ENCODE measurements at regions not wholly inside any gene's neighbourhood (a gene's known extent, or its start where the extent isn't known, plus 50 kb on each side); places are given as distances from the start of the nearest gene placed in this dataset.

DNA sequence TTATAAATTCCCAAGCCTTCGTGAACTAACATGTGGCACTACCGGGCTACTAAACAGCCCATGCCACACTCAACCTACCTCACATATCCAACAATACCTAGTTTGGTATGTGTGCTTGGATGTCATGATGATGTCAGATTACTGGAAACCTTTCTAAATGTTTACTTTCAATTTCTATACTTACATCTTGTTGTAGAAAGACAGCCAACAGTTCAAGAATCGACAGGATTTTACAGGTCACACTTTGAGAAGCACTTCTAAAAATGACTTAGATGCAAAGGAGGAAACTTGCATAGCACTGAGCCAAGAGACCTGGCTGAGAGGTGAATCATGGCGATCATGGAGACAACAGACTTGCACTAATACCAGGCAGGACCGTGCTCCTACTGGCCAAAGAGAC is 209.9 kb downstream of the COL4A1 start:
- no peak overlapping the region for H3K27ac ChIP-seq (ENCODE audit: low read depth, low read length, severe bottlenecking)
- H3K4me1 ChIP-seq (ENCODE audit: control insufficient read depth, insufficient read depth, low read length, poor library complexity, severe bottlenecking), result peaks cover 9% of the 10 kb centered on the region
- whole genome bisulfite sequencing, 2 experiments (ENCODE audit: insufficient coverage in 2 of 2), result 92 to 93% methylated on average over 3 of the region's 5 CpGs
- H3K4me3 ChIP-seq (ENCODE audit: extremely low read depth, insufficient read depth, low read length, poor library complexity, severe bottlenecking), result no peak overlapping the region
- peaks cover 9% of the 10 kb centered on the region for H3K9me3 ChIP-seq (ENCODE audit: control insufficient read depth, low read length)
- no peaks in the 10 kb centered on the region for H3K36me3 ChIP-seq (ENCODE audit: control insufficient read depth, insufficient read depth, low read length)

DNA sequence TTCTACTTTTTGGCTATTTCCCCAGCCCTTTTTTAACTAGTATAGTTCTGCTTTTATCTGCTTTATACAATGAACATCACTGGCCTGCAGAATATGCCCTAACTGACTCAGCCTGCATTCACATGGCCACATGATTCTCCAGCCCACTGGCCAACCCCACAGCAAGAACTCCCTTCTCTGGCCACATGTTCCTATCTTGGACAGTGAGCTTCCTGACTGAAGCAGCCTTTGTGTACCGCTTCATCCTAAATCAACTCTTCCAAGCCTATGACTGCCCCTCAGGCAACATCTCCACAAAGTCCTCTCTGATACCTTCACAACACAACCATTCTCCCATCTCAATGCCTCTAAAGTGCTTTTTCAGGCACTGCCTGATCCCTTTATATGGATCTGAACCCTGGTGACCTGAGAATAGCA is 214.1 kb downstream of the COL4A1 start:
- 86 to 100% methylated on average over 1 of the region's 1 CpG for WGBS, 2 experiments (ENCODE audit: insufficient coverage in 2 of 2)
- H3K9me3 ChIP-seq (ENCODE audit: control insufficient read depth, low read length), result no peaks in the 10 kb centered on the region
- peaks cover 9% of the 10 kb centered on the region for H3K4me1 ChIP-seq (ENCODE audit: control insufficient read depth, insufficient read depth, low read length, poor library complexity, severe bottlenecking)
- H3K4me3 ChIP-seq (ENCODE audit: extremely low read depth, insufficient read depth, low read length, poor library complexity, severe bottlenecking), result no peak overlapping the region
- no peak overlapping the region for H3K27ac ChIP-seq (ENCODE audit: low read depth, low read length, severe bottlenecking)
- H3K36me3 ChIP-seq (ENCODE audit: control insufficient read depth, insufficient read depth, low read length), result no peaks in the 10 kb centered on the region

DNA sequence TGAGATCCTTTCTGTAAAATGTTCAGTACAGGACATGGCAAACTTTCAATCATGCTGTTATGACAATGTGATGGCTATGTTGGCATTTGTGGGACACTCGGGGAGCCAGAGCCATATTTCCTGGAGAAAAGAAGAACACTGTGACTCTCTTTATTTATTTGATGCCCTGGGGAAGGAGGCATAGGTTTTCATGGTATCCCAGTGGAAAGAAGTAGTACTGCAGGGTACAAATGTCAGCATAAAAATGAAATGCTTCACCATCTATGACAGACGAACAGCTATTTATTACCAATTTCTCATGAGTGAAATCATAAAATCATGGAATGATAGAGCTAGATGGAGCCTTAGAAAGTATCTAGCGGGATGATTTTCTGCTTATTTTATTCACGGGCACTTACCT is 217.1 kb downstream of the COL4A1 start:
- Histone ChIP-seq H3K36me3 (ENCODE audit: control insufficient read depth, insufficient read depth, low read length) (no peaks in the 10 kb centered on the region), H3K27ac (ENCODE audit: low read depth, low read length, severe bottlenecking) (no peak overlapping the region), H3K9me3 (ENCODE audit: control insufficient read depth, low read length) (peaks cover 7% of the 10 kb centered on the region), H3K4me3 (ENCODE audit: extremely low read depth, insufficient read depth, low read length, poor library complexity, severe bottlenecking) (no peak overlapping the region), H3K4me1 (ENCODE audit: control insufficient read depth, insufficient read depth, low read length, poor library complexity, severe bottlenecking) (peaks cover 8% of the 10 kb centered on the region)
- 71% methylated on average over 1 of the region's 4 CpGs; no CpG with 5 or more reads in 1 of the 2 experiments for WGBS, 2 experiments (ENCODE audit: insufficient coverage in 2 of 2)

DNA sequence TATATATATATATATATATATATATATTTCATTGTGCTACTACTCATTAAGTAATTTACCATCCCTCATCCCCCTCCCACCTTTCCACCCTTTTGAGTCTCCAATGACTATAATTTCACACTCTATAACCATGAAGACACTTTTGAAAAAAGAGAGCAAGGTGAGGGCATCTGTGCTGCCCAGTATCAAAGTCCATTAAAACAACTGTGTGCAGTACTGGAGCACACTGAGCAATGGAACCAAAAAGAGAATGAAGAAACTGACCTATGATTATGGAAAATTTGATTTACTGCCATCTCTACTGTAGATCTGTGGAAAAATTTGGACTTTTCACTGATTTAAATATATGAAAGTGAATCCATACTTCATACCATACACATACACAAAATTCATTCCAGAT is 217.9 kb downstream of the COL4A1 start:
- Histone ChIP-seq H3K27ac (ENCODE audit: low read depth, low read length, severe bottlenecking) (no peak overlapping the region), H3K4me3 (ENCODE audit: extremely low read depth, insufficient read depth, low read length, poor library complexity, severe bottlenecking) (no peak overlapping the region), H3K4me1 (ENCODE audit: control insufficient read depth, insufficient read depth, low read length, poor library complexity, severe bottlenecking) (peaks cover under 1% of the 10 kb centered on the region), H3K9me3 (ENCODE audit: control insufficient read depth, low read length) (peaks cover 7% of the 10 kb centered on the region), H3K36me3 (ENCODE audit: control insufficient read depth, insufficient read depth, low read length) (no peaks in the 10 kb centered on the region)

DNA sequence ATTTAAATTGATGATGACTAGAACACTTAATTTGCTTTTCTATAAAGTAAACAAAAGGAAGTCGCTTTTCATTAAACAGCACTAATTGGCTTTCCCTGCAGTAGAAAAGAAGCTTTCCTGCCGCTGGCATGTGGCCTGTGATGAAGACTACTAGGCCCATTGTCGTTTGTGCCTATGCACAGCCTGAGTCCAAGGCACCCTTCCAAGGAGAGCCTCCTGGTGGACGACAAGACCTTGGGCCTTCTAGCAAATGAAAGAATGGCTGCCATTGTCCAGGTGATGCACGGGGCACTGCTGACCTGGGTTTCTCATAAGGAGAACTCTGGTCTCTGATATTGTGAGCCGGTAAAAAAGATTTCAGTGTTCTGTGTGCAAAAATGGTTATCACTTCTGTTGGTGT is 233.0 kb downstream of the COL4A1 start:
- Histone ChIP-seq H3K27ac (ENCODE audit: low read depth, low read length, severe bottlenecking) (no peak overlapping the region), H3K9me3 (ENCODE audit: control insufficient read depth, low read length) (no peaks in the 10 kb centered on the region), H3K4me1 (ENCODE audit: control insufficient read depth, insufficient read depth, low read length, poor library complexity, severe bottlenecking) (peaks cover 5% of the 10 kb centered on the region), H3K4me3 (ENCODE audit: extremely low read depth, insufficient read depth, low read length, poor library complexity, severe bottlenecking) (no peak overlapping the region), H3K36me3 (ENCODE audit: control insufficient read depth, insufficient read depth, low read length) (no peaks in the 10 kb centered on the region)
- 76 to 80% methylated on average over 4 to 5 of the region's 6 CpGs for WGBS, 2 experiments (ENCODE audit: insufficient coverage in 2 of 2)

DNA sequence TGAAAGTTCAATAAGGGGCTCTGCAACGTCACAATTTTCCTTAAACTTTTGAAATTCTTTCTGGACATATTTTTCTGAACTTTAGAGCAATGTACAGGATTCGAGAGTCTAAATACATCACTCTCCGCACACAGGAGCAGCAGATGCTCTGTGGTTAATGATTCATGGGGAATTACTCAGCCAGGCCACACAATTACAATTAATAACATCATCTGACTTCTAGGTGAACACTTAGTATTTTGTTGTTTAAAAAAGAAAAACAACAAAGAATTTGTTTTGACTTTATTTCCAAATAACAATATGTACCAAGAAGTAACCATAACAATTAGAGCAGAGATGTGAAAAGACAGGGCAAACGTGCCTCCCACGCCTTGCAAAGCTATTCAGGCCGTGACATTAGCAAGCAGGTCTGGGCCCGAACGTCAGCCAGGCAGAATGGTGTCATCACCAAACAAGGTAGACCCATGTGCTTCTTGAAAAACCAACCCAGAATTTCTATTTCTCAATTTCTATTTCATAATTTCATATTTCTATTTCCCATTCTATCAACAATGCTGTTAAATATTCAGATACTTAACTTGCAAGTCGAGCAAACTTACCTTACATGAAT is 236.3 kb downstream of the COL4A1 start:
- 70 to 91% methylated on average over 6 to 7 of the region's 9 CpGs for WGBS, 2 experiments (ENCODE audit: insufficient coverage in 2 of 2)
- Histone ChIP-seq H3K4me3 (ENCODE audit: extremely low read depth, insufficient read depth, low read length, poor library complexity, severe bottlenecking) (no peak overlapping the region), H3K36me3 (ENCODE audit: control insufficient read depth, insufficient read depth, low read length) (no peaks in the 10 kb centered on the region), H3K9me3 (ENCODE audit: control insufficient read depth, low read length) (no peaks in the 10 kb centered on the region), H3K27ac (ENCODE audit: low read depth, low read length, severe bottlenecking) (no peak overlapping the region), H3K4me1 (ENCODE audit: control insufficient read depth, insufficient read depth, low read length, poor library complexity, severe bottlenecking) (peaks cover 5% of the 10 kb centered on the region)

DNA sequence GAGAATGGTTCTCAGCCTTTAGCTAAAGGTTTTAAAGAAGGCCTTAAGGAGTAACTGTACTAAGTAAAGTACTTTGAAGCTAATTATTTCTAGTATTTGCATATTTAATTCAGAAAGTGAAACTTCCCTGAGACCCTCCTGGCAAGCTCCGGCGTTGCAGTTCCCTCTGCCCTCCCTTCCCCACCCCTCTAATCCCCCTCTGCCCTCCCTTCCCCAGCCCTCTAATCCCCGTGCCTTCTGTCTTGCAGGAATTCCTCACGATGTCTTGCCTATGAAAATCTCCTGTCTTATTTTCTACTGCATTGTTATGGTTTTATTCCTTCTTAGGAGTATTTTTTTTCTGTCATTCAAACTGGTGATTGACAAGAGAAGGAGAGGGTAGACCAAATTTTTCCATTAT is 236.9 kb downstream of the COL4A1 start:
- H3K4me3 ChIP-seq (ENCODE audit: extremely low read depth, insufficient read depth, low read length, poor library complexity, severe bottlenecking), result no peak overlapping the region
- 20% methylated on average over 1 of the region's 4 CpGs; no CpG with 5 or more reads in 1 of the 2 experiments for WGBS, 2 experiments (ENCODE audit: insufficient coverage in 2 of 2)
- no peaks in the 10 kb centered on the region for H3K9me3 ChIP-seq (ENCODE audit: control insufficient read depth, low read length)
- no peak overlapping the region for H3K27ac ChIP-seq (ENCODE audit: low read depth, low read length, severe bottlenecking)
- H3K4me1 ChIP-seq (ENCODE audit: control insufficient read depth, insufficient read depth, low read length, poor library complexity, severe bottlenecking), result peaks cover 5% of the 10 kb centered on the region
- no peaks in the 10 kb centered on the region for H3K36me3 ChIP-seq (ENCODE audit: control insufficient read depth, insufficient read depth, low read length)

DNA sequence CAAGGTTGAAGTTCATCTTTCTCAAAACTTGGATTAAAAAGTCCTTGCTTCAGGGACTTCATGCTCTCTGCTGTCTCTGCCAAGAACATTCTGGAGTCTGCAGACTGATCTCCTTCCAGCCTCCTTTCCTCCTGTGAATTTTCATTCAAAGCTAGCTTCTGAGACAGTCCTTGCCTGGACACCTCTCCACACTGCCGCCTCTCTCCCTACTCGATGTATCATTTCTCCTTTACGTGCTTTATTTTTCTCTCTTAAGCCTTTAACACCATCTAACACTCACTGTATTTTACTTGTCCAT is 238.8 kb downstream of the COL4A1 start:
- Histone ChIP-seq H3K9me3 (ENCODE audit: control insufficient read depth, low read length) (no peaks in the 10 kb centered on the region), H3K27ac (ENCODE audit: low read depth, low read length, severe bottlenecking) (no peak overlapping the region), H3K4me1 (ENCODE audit: control insufficient read depth, insufficient read depth, low read length, poor library complexity, severe bottlenecking) (peaks cover 5% of the 10 kb centered on the region), H3K36me3 (ENCODE audit: control insufficient read depth, insufficient read depth, low read length) (no peaks in the 10 kb centered on the region), H3K4me3 (ENCODE audit: extremely low read depth, insufficient read depth, low read length, poor library complexity, severe bottlenecking) (no peak overlapping the region)
- 90 to 92% methylated on average over 3 of the region's 3 CpGs for WGBS, 2 experiments (ENCODE audit: insufficient coverage in 2 of 2)

DNA sequence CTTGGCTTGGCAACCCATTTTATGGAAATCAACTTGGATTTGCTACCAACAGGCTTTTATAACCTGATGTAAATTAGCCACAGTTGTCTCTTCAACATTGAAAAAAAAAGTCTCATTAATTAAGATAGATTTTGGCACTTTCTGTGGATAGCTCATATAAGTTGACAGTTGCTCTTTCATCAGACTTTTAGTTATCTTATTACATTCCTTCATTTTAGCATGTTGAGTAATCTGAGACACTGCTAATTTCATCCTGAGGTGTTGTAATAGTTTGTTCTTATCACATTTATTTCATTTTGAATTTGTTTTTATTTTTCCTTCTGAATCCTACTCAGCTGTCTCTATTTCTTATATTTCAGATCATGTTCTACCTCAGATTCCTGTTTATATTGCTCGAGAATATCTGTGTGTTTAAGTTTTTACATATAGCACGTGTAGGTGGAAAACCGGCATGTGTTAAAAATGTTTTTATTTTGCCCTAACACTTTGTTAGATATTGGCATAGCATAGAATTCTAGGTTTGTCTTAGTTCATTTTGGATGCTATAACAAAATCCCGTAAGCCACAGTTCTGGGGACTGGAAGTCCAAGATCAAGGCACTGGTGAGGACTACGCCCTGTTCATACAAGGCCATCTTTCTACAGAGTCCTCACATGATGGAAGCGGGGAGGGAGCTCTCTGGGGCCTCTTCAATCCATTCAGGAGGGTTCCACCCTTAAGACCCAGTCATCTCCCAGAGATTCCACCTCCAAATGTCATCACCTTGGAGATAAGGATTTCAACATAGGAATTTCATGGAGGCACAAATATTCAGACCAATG is 239.4 kb downstream of the COL4A1 start:
- Histone ChIP-seq H3K36me3 (ENCODE audit: control insufficient read depth, insufficient read depth, low read length) (no peaks in the 10 kb centered on the region), H3K4me3 (ENCODE audit: extremely low read depth, insufficient read depth, low read length, poor library complexity, severe bottlenecking) (no peak overlapping the region), H3K27ac (ENCODE audit: low read depth, low read length, severe bottlenecking) (no peak overlapping the region), H3K4me1 (ENCODE audit: control insufficient read depth, insufficient read depth, low read length, poor library complexity, severe bottlenecking) (peaks cover 5% of the 10 kb centered on the region), H3K9me3 (ENCODE audit: control insufficient read depth, low read length) (no peaks in the 10 kb centered on the region)
- 93 to 100% methylated on average over 2 to 3 of the region's 6 CpGs for WGBS, 2 experiments (ENCODE audit: insufficient coverage in 2 of 2)

DNA sequence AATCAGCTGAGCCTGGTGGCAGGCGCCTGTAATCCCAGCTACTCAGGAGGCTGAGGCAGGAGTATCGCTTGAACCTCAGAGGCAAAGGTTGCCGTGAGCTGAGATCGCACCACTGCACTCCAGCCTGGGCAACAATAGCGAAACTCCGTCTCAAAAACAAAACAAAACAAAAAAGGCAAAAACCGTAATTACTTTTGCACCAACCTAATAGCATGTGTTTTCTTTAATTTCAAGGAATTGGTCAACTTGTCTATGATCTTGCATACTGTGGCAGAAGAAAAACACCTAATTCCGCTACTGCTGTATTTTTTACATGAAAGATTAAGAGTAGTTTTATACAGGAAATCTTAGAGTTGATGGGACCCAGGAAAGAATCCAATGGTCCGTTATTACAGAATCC is 241.2 kb downstream of the COL4A1 start:
- peaks cover 5% of the 10 kb centered on the region for H3K4me1 ChIP-seq (ENCODE audit: control insufficient read depth, insufficient read depth, low read length, poor library complexity, severe bottlenecking)
- no peaks in the 10 kb centered on the region for H3K9me3 ChIP-seq (ENCODE audit: control insufficient read depth, low read length)
- H3K27ac ChIP-seq (ENCODE audit: low read depth, low read length, severe bottlenecking), result no peak overlapping the region
- H3K4me3 ChIP-seq (ENCODE audit: extremely low read depth, insufficient read depth, low read length, poor library complexity, severe bottlenecking), result no peak overlapping the region
- 90 to 92% methylated on average over 4 to 8 of the region's 9 CpGs for WGBS, 2 experiments (ENCODE audit: insufficient coverage in 2 of 2)
- H3K36me3 ChIP-seq (ENCODE audit: control insufficient read depth, insufficient read depth, low read length), result no peaks in the 10 kb centered on the region

All from mesodermal cell (in vitro differentiated cells).